GM21786 (cell line): ENCODE measurements at regions not wholly inside any gene's neighbourhood (a gene's known extent, or its start where the extent isn't known, plus 50 kb on each side); places are given as distances from the start of the nearest gene placed in this dataset.

Source experiments
- ATAC-seq: cut with Tn5 transposase; IDR thresholded peaks from one replicate; pipeline ENCODE4 v1.9.1; 2021; ENCODE audit not compliant: unreplicated experiment

- no peak for ATAC-seq
Observed at GRCh38 chr4:33316578-33316977, 2596.4 kb downstream of the PCDH7 start.

GRCh38 chr4:33323393-33323792, 2603.2 kb downstream of the PCDH7 start:
- ATAC-seq: no peak

GRCh38 chr4:33334416-33334815, 2614.2 kb downstream of the PCDH7 start:
- no peak for ATAC-seq

- ATAC-seq: no peak
Observed at GRCh38 chr4:33339762-33340161, 2619.6 kb downstream of the PCDH7 start.

GRCh38 chr4:33340168-33340567, 2620.0 kb downstream of the PCDH7 start:
- ATAC-seq: no peak

- ATAC-seq: no peak
Observed at GRCh38 chr4:33349376-33349775, 2629.2 kb downstream of the PCDH7 start.

- no peak for ATAC-seq
Observed at GRCh38 chr4:33357121-33357520, 2637.0 kb downstream of the PCDH7 start.

GRCh38 chr4:33369446-33369845, 2649.3 kb downstream of the PCDH7 start:
- ATAC-seq: no peak

GRCh38 chr4:33381816-33382215, 2661.6 kb downstream of the PCDH7 start:
- ATAC-seq: no peak

GRCh38 chr4:33386764-33387163, 2666.6 kb downstream of the PCDH7 start:
- ATAC-seq: no peak

- no peak for ATAC-seq
Observed at GRCh38 chr4:33390976-33391375, 2670.8 kb downstream of the PCDH7 start.

GRCh38 chr4:33395731-33396485, 2675.7 kb downstream of the PCDH7 start:
- no peak for ATAC-seq

GRCh38 chr4:33400504-33400903, 2680.3 kb downstream of the PCDH7 start:
- ATAC-seq: no peak

- no peak for ATAC-seq
Observed at GRCh38 chr4:33407496-33407895, 2687.3 kb downstream of the PCDH7 start.

- ATAC-seq: no peak
Observed at GRCh38 chr4:33411182-33411581, 2691.0 kb downstream of the PCDH7 start.

- ATAC-seq: no peak
Observed at GRCh38 chr4:33421887-33422286, 2701.7 kb downstream of the PCDH7 start.

- ATAC-seq: no peak
Observed at GRCh38 chr4:33422656-33423055, 2702.5 kb downstream of the PCDH7 start.

- ATAC-seq: no peak
Observed at GRCh38 chr4:33425936-33426335, 2705.8 kb downstream of the PCDH7 start.

GRCh38 chr4:33427676-33428075, 2707.5 kb downstream of the PCDH7 start:
- no peak for ATAC-seq

GRCh38 chr4:33429971-33430370, 2709.8 kb downstream of the PCDH7 start:
- ATAC-seq: no peak

- ATAC-seq: no peak
Observed at GRCh38 chr4:33437406-33437805, 2717.2 kb downstream of the PCDH7 start.

GRCh38 chr4:33446953-33447352, 2726.8 kb downstream of the PCDH7 start:
- no peak for ATAC-seq

GRCh38 chr4:33448948-33449347, 2728.8 kb downstream of the PCDH7 start:
- ATAC-seq: no peak
